ENCODE measurements at regions not wholly inside any gene's neighbourhood (a gene's known extent, or its start where the extent isn't known, plus 50 kb on each side); places are given as distances from the start of the nearest gene placed in this dataset.

- DNase-seq (ENCODE audit: low spot score) = no peak
These were observed 59.2 kb upstream of the JCAD start for GRCh38 chr10:30118590-30118989.

GRCh38 chr10:30117812-30118501 lies 58.6 kb upstream of the JCAD start:
- no peak for DNase-seq (ENCODE audit: low spot score)

- DNase-seq (ENCODE audit: low spot score) = no peak
These were observed 56.7 kb upstream of the JCAD start for GRCh38 chr10:30116041-30116491.

DNA sequence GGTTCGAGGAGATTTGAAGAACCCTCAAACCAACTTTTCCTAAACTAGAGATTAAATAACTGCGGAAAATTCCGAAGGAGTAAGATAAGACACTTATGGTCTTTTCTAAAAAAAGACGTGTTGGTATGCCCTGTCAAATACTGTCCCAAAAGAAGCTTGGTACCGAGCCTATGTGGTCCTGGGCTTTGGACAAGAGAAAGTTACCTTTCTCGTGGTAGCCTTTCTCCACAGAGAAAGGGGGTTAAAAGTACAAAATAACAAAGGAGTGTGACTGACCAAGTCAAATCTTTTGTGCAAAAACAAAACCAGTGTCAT lies 56.2 kb upstream of the JCAD start:
- no peak for DNase-seq (ENCODE audit: low spot score)

DNA sequence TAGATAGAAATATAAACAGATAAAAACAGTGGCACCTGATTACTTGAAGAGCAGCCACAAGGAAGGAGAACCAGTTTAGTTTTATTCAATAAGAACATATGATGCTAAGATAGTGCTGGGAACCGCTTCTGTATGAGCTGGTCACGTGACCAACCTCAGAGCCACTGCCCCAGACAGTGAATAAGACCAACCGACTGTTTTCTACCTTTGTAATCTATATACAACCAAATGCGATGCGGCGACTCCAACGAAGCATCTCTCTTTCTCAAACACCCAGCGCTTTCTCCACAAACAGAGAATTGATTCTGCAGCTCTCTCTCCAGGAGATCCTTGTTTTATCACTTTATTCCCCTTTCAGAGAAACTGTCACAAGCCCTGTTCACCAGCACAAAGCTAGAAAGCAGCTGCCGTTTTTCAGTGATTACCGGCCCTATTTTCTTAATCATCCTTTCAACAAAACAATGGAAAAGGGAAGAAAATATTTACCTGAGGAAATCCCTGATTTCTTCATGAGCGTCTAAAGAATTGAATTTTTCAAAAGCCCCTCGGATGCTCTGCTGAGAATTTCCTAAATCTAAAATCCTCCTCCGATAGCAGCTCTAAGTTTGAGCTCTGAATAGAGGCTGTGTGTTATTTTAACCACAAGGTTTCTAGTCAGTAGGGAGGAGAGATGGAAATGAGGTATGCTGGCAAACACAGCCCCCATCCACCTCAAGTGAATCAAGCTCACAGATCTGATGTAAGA lies 55.7 kb upstream of the JCAD start:
- peak; percentile 64 for DNase-seq (ENCODE audit: low spot score)

GRCh38 chr10:30114401-30114800 lies 55.0 kb upstream of the JCAD start:
- DNase-seq (ENCODE audit: low spot score) = no peak

- no peak for DNase-seq (ENCODE audit: low spot score)
These were observed 52.1 kb upstream of the JCAD start for GRCh38 chr10:30111340-30112022.
